ENCODE measurements at regions not wholly inside any gene's neighbourhood (a gene's known extent, or its start where the extent isn't known, plus 50 kb on each side); places are given as distances from the start of the nearest gene placed in this dataset.

GRCh38 chr6:101015541-101015940 is 134.4 kb upstream of the ASCC3 start:
- DNase-seq (ENCODE audit: insufficient read length) (no peak), FAIRE-seq (no peak)
- no peak for TF ChIP-seq POLR2AphosphoS5 (IDR thresholded peaks at IDR 0.05; ENCODE audit: low read depth, low read length)
- no peak for TF ChIP-seq POLR2A (IDR thresholded peaks at IDR 0.05; ENCODE audit: low read depth, low read length)
- no peak for TF ChIP-seq TAF1 (IDR thresholded peaks at IDR 0.05; ENCODE audit: borderline replicate concordance, low read depth, low read length)

DNA sequence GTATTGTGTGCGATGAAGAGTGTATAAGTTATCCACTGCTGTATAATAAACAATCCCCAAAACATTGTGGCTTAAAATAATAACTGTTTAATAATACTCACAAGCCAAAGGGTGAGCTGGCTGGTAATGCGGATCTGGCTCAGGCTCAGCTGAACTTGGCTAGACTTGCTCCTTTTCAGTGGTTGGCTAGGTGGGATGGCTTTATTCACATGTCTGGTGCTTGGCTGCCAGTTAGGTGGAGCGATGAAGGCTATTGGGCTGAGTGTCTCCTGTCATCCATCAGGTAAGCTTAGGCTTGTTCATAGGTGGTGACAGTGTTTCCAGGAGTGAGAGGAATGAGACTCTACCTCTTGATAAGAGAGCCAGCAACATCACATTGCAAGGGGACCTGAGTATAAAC is 135.0 kb upstream of the ASCC3 start:
- DNase-seq (ENCODE audit: insufficient read length): no peak
- no peak for FAIRE-seq
- TF ChIP-seq POLR2AphosphoS5 (IDR thresholded peaks at IDR 0.05; ENCODE audit: low read depth, low read length): no peak
- no peak for TF ChIP-seq POLR2A (IDR thresholded peaks at IDR 0.05; ENCODE audit: low read depth, low read length)
- TF ChIP-seq TAF1 (IDR thresholded peaks at IDR 0.05; ENCODE audit: borderline replicate concordance, low read depth, low read length): no peak

- no peak for DNase-seq (ENCODE audit: insufficient read length)
- no peak for FAIRE-seq
- TF ChIP-seq POLR2AphosphoS5 (IDR thresholded peaks at IDR 0.05; ENCODE audit: low read depth, low read length): no peak
- no peak for TF ChIP-seq TAF1 (IDR thresholded peaks at IDR 0.05; ENCODE audit: borderline replicate concordance, low read depth, low read length)
- TF ChIP-seq POLR2A (IDR thresholded peaks at IDR 0.05; ENCODE audit: low read depth, low read length): no peak
These were observed 137.0 kb upstream of the ASCC3 start for GRCh38 chr6:101018157-101018556.

- FAIRE-seq: no peak
- TF ChIP-seq TAF1 (IDR thresholded peaks at IDR 0.05; ENCODE audit: borderline replicate concordance, low read depth, low read length): no peak
- TF ChIP-seq POLR2A (IDR thresholded peaks at IDR 0.05; ENCODE audit: low read depth, low read length): no peak
- no peak for TF ChIP-seq POLR2AphosphoS5 (IDR thresholded peaks at IDR 0.05; ENCODE audit: low read depth, low read length)
- DNase-seq (ENCODE audit: insufficient read length): no peak
These were observed 140.4 kb upstream of the ASCC3 start for GRCh38 chr6:101021504-101021903.

GRCh38 chr6:101042966-101043365 is 161.8 kb upstream of the ASCC3 start:
- DNase-seq (ENCODE audit: insufficient read length) (no peak), FAIRE-seq (no peak)
- no peak for TF ChIP-seq POLR2A (IDR thresholded peaks at IDR 0.05; ENCODE audit: low read depth, low read length)
- TF ChIP-seq POLR2AphosphoS5 (IDR thresholded peaks at IDR 0.05; ENCODE audit: low read depth, low read length): no peak
- TF ChIP-seq TAF1 (IDR thresholded peaks at IDR 0.05; ENCODE audit: borderline replicate concordance, low read depth, low read length): no peak

- TF ChIP-seq POLR2AphosphoS5 (IDR thresholded peaks at IDR 0.05; ENCODE audit: low read depth, low read length) (no peak), TAF1 (IDR thresholded peaks at IDR 0.05; ENCODE audit: borderline replicate concordance, low read depth, low read length) (no peak), POLR2A (IDR thresholded peaks at IDR 0.05; ENCODE audit: low read depth, low read length) (no peak)
- FAIRE-seq (no peak), DNase-seq (ENCODE audit: insufficient read length) (no peak)
These were observed 177.2 kb upstream of the ASCC3 start for GRCh38 chr6:101058296-101058695.

DNA sequence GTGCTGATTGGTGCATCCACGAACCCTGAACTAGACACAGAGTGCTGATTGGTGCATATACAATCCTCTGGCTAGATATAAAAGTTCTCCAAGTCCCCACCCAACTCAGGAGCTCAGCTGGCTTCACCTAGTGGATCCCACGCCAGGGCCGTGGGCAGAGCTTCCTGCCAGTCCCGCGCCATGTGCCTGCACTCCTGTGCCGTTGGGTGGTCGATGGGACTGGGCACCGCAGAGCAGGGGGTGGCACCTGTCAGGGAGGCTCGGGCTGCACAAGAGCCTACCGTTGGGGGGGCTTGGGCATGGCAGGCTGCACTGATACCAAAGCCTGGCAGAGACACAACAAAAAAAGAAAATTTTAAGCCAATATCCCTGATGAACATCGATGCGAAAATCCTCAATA is 185.4 kb upstream of the ASCC3 start:
- no peak for DNase-seq (ENCODE audit: insufficient read length)
- FAIRE-seq: no peak
- TF ChIP-seq POLR2A (IDR thresholded peaks at IDR 0.05; ENCODE audit: low read depth, low read length): no peak
- no peak for TF ChIP-seq TAF1 (IDR thresholded peaks at IDR 0.05; ENCODE audit: borderline replicate concordance, low read depth, low read length)
- TF ChIP-seq POLR2AphosphoS5 (IDR thresholded peaks at IDR 0.05; ENCODE audit: low read depth, low read length): no peak

DNA sequence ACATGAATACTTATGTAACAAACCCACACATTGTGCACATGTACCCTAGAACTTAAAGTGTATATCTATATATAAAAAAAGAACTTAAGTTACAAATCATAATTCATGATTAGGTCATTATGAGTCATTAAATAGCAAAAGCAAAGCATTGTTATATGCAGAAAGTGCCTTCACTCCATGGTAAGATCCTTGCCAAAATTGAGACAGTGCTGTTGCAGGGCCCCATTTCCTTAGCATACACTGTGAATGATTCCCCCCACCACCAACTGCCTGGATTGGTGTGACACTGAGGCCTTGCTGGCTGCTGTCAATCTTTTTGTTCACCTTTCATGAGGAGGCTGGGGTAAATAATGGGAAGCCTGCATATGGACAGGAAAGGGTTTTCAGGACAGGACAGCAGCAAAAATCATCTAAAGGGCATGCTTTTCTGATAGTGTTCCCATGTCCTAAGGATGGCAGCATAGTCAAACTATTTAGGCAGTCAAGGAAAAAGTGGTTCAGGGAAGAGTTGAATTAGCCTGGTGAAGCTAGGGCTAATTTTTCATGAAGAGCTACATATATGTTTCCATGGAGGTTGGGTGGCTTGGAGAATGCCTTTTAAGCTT is 188.2 kb upstream of the ASCC3 start:
- FAIRE-seq (no peak), DNase-seq (ENCODE audit: insufficient read length) (no peak)
- TF ChIP-seq POLR2A (IDR thresholded peaks at IDR 0.05; ENCODE audit: low read depth, low read length) (no peak), TAF1 (IDR thresholded peaks at IDR 0.05; ENCODE audit: borderline replicate concordance, low read depth, low read length) (no peak), POLR2AphosphoS5 (IDR thresholded peaks at IDR 0.05; ENCODE audit: low read depth, low read length) (no peak)

- FAIRE-seq (no peak), DNase-seq (ENCODE audit: insufficient read length) (no peak)
- TF ChIP-seq POLR2AphosphoS5 (IDR thresholded peaks at IDR 0.05; ENCODE audit: low read depth, low read length) (no peak), TAF1 (IDR thresholded peaks at IDR 0.05; ENCODE audit: borderline replicate concordance, low read depth, low read length) (no peak), POLR2A (IDR thresholded peaks at IDR 0.05; ENCODE audit: low read depth, low read length) (no peak)
These were observed 189.0 kb upstream of the ASCC3 start for GRCh38 chr6:101070044-101070608.

GRCh38 chr6:101077344-101077743 is 196.2 kb upstream of the ASCC3 start:
- DNase-seq (ENCODE audit: insufficient read length) (no peak), FAIRE-seq (no peak)
- TF ChIP-seq POLR2A (IDR thresholded peaks at IDR 0.05; ENCODE audit: low read depth, low read length) (no peak), POLR2AphosphoS5 (IDR thresholded peaks at IDR 0.05; ENCODE audit: low read depth, low read length) (no peak), TAF1 (IDR thresholded peaks at IDR 0.05; ENCODE audit: borderline replicate concordance, low read depth, low read length) (no peak)

DNA sequence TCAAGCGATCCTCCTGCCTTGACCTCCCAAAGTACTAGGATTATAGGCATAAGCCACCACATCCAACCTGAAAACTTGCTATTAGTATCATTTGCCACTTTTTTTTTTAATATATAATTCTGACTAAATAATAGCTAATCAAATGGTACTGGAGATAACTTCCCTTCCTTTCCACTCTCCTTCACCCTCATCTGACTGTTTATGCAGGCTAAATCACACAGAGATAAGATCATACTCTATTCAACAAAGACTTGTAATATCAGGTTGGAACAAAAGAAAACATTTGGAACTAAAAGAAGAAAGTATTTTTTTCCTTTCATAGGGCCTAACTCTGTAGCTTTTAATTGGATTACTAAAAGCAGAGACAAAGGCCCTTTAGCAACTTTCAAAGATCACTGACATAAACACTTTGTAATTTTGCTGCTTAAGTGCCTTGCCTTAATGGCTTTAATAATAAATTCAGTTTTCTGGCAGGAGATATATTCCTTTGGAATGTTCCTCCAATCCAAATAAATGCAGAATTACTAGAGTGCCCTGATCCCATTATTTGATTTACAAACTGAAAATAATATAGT is 198.7 kb upstream of the ASCC3 start:
- FAIRE-seq: no peak

GRCh38 chr6:101080597-101080996 is 199.5 kb upstream of the ASCC3 start:
- DNase-seq (ENCODE audit: insufficient read length) (no peak), FAIRE-seq (no peak)
- TF ChIP-seq TAF1 (IDR thresholded peaks at IDR 0.05; ENCODE audit: borderline replicate concordance, low read depth, low read length) (no peak), POLR2A (IDR thresholded peaks at IDR 0.05; ENCODE audit: low read depth, low read length) (no peak)

More for the DNA sequence above, 198.7 kb upstream of the ASCC3 start:
- DNase-seq (ENCODE audit: insufficient read length): no peak
- no peak for TF ChIP-seq POLR2AphosphoS5 (IDR thresholded peaks at IDR 0.05; ENCODE audit: low read depth, low read length)
- no peak for TF ChIP-seq TAF1 (IDR thresholded peaks at IDR 0.05; ENCODE audit: borderline replicate concordance, low read depth, low read length)
- TF ChIP-seq POLR2A (IDR thresholded peaks at IDR 0.05; ENCODE audit: low read depth, low read length): no peak

Measured in GM12892 (cell line).